GM18909 (cell line): ENCODE measurements at regions not wholly inside any gene's neighbourhood (a gene's known extent, or its start where the extent isn't known, plus 50 kb on each side); places are given as distances from the start of the nearest gene placed in this dataset.
"Not testable (repeated sequence)": the region's sequence is repeated elsewhere in the genome, so short reads cannot be mapped to it uniquely, and the experiment has no call there.

Experiments used
- ATAC-seq: cut with Tn5 transposase; IDR thresholded peaks from one replicate; pipeline ENCODE4 v1.9.1; 2021; ENCODE audit warnings: mild to moderate bottlenecking; ENCODE audit not compliant: unreplicated experiment, poor library complexity

DNA sequence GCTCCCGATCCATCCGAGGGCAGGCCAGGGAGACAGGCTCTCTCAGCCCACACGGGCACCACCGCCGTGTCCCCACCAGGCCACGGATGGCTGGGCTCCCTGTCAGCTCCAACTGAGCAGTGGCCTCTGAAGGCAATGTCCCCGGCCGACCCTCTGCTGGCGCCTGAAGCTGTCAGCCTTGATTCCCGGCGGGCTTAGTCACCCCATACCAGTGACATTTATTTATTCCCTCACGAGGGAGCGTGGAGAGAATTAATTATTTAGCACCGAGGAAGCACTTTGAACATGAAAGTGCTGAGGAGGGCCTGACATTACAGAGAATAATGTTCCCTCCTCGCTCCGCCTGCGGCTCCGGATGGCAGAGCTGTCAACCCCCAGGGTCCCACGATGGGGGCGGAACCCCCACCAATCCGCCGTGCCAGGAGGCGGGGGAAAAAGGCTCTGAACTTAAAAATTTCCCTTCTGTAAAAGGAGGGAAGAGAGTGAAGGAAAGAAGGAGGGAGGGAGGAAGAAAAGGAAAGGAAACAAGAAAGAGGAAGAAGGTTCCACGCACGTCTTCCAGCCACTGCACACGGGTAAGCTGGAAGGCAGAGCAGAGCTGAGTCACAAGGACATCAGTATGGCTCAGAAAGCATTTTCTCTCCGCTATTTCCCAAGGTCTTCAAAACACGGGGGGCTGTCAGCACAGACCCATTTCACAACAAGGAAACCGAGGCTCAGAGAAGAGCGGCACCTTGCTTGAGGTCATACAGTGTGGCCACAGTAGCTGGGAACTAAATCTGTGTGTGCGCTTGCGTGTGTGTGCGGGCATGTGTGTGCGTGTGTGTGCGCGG, 108.7 kb upstream of the NCOR2 start:
- ATAC-seq, result no peak

DNA sequence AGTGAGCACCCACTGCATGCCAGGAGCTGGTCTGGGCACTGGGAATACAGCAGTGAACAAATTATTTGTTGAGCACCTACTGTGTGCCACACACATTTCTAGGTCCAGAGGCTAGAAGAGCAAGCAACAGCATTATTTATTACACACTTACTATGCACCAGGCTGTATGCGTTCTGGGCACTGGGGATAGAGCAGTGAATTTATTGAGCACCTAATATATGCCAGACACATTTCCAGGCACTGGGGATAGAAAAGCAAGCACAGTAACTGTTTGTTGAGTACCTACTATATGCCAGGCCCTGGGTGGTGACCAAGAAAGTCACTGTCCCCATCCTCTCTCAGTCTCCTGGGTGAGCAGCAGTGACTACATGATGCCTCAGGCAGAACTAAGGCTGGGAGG, 107.5 kb upstream of the NCOR2 start:
- ATAC-seq, result no peak

DNA sequence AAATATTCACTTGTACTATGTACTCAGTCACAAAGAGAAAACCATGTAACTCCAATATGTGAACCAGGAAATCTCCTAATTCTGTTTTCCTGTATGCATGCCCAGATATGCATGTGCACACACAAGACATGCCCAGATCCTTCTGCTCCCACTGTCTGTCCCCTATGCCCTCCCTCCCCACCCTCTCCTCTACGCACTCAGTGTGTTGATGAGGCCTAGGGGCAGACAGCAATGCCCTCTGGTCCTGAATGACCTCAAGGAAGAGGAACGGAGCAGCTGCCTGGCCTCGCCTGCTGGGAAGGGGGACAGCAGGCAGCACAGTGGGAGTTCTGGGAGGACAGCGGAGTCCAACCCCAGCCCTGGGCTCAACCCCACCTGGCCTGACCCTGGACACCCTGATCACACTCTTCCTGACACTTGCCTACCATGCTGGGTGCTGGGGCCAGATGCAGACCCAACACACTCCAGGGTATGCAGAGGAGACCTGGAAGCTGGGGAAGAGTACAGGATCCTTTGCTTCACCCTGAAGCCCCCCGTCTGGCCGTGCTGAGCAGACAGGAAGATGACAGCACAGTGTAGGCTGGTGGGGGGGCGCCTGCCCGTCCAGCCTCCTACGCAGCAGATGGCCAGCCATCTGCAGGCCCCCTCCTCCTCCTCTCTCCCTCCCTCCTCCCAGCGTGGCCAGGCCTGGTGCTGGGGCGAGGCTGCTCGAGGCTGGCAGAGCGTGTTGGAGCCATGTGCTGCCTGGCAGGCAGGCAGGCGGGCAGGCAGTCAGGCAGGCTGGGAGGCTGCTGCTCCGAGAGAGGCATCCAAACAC, 106.6 kb upstream of the NCOR2 start:
- no peak for ATAC-seq

DNA sequence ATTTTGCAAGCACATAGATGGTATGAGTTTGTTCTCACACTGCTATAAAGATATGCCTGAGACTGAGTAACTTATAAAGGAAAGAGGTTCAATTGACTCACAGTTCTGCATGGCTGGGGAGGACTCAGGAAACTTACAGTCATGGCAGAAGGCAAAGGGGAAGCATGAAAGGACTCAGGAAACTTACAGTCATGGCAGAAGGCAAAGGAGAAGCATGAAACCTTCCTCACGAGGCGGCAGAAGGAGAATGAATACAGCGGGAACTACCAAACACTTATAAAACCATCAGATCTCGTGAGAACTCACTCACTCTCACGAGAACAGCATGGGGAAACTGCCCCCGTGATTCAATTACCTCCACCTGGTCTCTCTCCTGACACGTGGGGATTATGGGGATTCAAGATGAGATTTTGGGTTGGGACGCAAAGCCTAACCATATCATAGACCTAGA, 101.9 kb upstream of the NCOR2 start:
- ATAC-seq, result not testable (repeated sequence)

DNA sequence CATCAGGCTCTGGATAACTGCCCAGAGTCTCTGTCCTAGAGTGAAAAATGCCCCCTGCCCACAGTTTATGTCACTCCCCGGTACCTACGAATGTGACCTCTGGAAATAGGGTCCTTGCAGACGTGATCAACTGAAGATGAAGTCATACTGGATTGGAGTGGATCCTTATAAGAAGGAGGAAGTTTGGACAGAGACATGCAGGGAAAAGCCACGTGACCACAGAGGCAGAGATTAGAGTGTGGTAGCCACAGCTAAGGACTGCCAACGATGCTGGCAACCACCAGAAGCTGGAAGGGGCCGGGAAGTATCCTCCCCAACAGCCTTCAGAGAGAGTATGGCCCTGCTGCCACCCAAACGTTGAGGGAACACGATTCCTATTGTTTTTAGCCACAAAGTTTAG, 101.2 kb upstream of the NCOR2 start:
- no peak for ATAC-seq

DNA sequence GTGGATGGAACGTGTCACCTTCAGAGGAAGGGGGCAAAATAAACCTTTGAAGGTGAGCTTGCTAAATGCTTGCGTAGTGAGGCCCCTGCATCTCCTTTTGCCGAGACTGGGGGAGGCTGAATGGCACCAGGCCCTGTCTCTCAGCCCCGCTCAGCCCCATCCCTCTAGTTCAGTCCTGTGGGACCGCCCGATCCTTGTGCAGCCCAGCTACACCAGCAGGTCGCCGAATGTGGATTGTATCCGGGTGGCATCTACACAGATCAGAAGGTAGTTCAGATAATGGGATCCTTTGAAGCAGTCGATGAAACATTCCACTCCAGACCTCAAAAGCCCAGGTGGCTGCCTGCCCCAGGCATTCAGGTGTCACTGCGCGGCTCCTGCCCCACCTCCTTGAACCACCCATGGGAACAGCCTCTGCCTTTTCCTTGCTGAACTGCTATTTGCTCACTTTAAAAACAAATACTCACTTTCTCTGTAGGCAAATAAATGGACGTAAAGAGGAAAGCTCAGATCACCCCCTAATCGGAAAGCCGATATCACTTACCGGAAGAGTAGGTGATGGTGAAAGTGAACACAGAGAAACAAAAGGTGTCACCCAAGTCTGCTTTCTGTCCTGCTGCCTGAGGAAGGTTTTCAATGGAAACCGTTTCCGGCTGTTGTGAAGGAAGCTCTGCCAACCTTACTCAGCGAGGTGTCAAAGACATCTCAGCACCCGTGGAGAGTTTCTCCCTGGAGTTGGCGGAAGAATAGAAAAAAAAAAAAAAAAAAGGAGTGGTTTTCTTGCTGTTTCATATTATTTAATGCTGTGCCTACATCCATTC, 100.3 kb upstream of the NCOR2 start:
- no peak for ATAC-seq

DNA sequence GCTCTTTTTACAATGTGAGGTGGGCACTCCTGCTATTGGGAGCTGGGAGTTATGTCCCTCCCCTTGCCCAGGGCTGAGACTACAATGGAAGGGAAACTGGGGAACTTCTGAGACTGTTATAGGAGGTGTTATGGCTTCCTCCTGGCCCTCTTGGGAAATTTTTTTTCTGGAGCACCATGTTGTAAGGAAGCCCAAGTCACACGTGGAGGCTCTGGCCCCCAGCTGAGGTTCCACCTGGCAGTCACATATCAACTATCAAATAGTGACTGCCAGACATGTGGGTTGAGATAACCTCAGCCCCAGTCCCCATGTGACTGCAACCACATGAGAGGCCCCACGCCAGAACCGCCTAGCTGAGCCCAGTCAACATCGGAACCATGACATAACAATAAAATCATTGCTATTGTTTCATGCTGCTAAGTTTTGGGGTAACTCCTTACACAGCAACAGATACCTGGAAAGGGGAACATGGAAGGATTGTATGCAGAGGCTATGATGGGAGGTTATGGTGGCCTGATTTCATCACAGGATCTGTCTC, 99.4 kb upstream of the NCOR2 start:
- no peak for ATAC-seq

DNA sequence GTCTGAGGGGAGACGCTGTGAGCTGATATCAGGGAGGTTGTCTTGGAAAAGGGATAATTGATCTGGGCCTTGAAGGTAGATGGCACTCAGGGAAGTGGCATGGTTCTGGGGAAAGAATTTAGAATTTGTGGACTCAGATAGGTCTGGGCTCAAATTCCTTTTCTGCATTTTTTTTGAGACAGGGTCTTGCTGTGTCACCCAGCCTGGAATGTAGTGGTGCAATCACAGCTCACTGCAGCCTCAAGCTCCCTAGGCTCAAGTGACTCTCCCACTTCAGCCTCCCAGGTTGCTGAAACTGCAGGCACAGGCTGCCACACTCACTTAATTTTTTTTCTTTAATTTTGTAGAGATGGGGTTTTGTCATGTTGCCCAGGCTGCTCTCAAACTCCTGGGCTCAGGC, 98.1 kb upstream of the NCOR2 start:
- ATAC-seq, result no peak

DNA sequence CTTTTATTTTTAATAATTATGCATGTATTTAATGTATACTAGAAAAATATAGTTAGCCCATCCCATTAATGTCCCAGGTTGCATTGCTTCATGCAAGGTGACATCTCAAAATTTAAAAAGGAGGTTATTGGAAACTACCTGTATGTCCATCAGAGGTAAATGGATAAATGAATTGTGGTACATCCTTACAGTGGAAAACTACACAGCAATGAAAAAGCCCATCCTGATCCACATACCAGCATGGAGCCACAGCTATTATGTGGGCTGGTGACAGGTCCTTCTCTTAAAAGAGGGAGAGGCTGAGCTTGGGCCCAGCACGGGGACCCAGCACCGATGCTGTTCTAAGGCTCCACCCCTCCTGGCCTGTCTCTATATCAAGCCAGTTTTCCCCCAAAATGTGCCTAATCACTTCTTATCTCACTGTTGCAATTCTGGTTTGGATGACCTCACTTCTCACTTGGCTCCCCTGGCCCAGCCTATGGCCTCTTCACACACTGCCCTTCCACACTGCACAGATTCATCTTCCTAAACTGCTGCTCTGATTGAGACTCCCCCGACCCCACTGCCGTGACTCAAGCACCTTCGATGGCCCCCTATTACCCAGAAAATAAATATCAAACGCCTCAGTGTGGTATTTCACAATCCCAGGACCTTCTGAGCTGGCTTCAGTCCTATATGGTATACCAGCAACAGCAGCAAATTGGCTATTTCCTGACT, 97.1 kb upstream of the NCOR2 start:
- ATAC-seq, result no peak

DNA sequence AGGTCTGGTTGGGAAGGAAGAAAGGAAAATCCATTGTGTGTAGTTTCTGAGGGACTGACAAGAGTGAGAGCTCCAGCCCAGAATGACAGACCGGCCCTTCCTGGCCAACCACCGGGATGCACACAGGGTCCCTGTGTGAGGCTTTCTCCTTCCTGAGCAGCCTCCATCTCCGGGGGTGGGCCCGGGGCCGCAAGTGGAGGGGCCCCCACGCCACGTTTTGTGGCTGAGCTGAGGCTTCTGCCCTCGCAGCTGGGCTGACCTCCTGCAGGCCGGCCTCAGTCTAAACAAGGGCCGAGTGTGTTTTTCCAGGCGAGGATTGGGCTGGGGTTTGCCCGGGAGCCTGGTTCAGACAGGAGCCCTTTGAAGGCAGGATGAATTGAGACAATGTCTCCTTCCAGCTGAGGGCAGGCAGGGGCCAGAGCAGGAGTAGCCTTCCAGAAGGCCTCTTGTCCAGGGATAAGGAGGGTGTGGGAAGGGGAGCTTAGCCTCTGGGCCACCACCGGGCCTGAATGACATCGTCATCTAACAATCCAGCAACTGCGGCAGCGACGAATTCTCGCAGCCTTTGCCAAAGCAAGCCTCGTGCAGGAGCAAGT, 96.5 kb upstream of the NCOR2 start:
- ATAC-seq, result no peak

DNA sequence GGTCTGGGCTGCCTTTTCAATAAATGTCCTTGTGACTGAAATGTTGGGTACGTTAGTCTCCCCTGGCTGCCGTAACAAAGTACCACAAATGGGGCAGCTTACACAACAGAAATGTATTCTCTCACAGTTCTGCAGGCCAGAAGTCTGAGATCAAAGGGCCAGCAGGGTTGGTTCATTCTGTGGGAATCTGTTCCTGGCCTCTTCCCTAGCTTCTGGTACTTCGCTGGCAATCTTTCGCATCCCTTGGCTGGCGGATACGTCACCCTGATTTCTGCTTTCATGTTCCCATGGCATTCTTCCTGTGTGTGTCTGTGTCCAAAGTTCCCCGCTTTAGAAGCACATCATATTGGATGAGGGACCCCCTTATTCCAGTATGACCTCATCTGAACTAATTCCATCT, 95.8 kb upstream of the NCOR2 start:
- no peak for ATAC-seq

DNA sequence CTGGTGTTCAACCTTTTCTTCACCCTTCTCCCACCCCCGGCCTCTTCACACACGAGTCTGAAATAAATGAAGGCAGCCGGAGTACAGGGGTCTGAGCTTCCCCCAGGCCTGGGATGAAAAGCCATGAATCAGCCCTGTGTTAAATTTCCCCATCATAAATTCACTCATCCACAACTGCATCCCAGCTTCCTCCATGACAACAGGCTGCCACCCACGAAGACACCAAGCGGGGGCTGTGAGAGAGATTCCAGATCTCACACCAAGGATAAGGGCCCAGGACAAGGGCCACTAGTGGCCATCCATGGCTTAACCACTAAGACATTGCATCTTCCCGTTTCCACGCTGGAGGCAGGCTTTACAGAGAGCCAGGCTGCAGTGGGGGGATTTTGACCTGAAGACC, 93.9 kb upstream of the NCOR2 start:
- ATAC-seq, result no peak

DNA sequence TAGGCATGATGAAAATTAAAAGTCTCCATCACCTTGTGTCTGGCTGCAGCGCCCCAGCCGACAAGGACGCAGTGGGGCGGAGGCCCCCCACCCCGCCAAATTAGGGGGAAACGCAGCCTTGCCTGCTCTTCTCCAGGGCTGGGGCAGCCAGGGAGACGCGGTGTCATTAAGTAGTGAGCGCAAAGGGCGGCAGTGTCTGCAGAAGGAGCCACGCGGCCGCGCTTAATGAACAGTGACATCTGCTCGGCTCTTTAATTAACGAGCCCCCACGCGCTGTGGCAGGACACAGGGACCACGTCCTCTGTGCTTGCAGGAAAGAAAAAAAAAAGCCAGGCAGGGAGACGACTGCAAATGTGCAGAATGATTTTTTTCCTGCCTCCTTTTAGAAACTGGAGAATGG, 93.4 kb upstream of the NCOR2 start:
- no peak for ATAC-seq

DNA sequence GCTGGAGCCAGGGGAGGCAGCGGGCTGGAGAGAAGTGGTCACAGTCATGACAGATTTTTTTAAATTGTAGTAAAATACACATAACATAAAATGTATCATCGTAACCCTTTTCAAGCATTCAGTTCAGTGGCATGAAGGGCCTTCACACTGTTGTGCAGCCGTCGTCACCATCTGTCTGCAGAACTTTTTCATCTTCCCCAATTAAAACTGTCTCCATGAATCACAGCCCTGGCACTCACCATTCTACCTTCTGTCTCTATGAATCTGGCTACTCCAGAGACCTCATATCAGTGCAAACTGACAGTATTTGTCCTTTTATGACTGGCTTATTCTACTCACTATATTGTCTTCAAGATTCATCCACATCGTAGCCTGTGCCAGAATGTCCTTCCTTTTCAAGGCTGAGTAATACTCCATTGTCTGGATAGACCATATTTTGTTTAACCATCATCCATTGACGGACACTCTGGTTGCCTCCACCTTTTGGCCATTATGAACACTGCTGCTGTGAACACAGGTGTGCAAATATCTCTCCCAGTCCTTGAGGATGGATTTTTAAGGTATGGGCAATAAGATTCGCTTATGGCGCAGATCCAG, 91.5 kb upstream of the NCOR2 start:
- ATAC-seq, result no peak

DNA sequence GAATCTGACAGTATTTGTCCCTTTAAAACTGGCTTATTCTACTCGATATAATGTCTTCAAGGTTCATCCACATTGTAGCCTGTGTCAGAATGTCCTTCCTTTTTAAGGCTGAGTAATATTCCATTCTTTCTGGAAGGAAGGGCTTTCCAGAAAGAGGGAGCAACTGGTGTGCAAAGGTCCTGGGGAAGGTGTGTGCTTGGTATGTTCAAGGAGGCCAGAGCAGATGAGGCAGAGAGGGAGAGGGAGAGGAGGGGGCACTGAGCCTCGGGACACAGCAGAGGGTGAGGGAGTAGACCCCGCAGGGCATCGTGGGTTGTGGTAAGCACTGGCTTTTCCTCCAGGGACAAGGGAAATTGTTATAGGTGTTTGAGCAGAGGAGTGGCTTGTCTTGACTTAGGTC, 90.9 kb upstream of the NCOR2 start:
- ATAC-seq, result no peak

DNA sequence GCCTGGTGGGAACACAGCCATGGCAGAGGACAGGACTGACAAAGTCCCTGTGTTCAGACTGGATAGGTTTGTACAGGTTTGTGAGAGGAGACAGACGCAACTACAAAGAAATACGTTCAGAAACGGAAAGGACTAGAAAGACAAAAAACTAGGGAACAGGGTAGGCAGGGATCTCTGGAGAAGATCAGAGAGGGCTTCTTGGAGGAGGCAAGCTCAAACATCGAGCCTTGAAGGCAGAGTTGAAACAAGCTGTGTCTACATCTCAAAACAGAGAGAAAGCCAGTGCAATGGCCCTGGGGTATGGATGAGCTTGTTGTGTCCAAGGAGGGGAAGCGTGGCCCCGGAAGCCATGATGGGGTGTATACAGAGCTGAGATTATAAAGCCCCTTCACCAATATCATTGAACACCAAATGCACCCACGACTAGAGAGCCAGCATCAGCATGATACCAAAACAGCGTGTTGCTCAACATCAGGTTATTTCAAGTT, 89.6 kb upstream of the NCOR2 start:
- no peak for ATAC-seq

DNA sequence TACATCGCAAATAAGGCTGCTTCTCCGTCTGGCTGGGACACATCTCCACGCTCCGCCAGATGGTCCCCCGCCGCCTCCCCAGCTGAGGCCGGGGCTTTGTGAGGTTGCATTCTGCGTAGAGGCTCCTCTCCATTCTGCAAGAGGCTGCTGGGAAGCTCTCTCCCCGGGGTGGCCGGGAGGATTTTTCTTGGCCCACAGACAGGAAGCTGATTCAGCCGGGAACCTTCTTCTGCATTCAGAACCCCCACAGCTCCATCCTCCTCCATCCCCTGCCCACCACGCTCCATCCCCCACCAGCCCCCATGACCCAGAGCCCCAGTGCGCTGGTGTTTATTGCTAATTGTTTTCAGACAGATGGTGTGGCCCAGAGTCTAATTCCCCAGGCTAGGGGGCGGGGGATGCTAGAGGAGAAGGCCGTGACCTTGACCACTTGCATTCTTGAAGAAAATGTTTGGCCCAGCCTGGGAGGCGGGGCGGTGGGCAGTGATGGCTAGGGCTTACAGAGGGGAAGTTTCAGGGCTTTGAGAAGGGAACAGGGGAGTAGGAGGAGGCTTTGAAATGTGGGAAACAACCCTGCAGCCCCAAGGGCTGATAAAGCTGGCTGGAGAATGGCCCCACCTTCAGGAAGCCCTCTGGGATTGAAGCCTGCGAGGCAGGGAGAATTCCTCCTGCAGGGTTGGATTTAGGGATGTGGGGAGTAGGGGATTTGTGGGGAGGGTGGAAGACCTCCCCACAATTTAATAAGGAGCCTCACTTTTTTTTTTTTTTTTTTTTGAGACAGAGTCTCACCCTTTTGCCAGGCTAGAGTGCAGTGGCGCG, 88.5 kb upstream of the NCOR2 start:
- ATAC-seq, result no peak

DNA sequence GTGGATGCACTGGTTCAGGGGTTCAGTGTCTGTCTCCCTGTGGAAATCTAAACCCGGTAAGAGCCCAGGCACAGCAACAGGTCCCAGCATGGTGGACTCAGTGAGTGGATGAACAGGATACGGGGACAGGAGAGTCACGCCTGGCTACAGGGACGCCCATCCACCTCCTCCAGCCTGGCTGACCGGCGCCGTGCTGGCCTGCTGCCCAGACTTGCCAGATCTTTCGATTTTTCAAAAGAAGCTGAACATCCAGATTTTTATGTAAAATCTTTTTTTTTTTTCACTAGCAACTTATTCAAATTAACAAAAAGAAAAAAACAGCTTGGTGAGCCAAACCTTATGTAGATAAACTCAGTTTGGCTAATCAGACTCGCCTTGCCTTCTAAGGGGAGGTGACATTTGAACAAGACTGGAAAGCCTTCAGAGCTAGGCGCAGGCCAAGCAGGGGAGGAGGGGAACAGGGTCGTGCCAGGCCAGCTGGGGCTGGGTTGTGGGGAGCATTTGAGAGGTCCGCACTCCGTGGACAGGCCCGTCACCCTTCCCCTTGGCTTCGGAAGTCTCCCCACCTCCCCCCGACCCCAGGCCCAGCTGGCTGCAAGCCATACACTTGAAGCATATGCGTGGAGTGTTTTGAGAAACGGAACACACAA, 87.8 kb upstream of the NCOR2 start:
- no peak for ATAC-seq
